Right forelimb (tissue), 1 donor: ENCODE measurements at regions not wholly inside any gene's neighbourhood (a gene's known extent, or its start where the extent isn't known, plus 50 kb on each side); places are given as distances from the start of the nearest gene placed in this dataset.
A peak's percentile ranks its signal among the peaks of the same experiment; 100 is the strongest.
"Not testable (repeated sequence)": the region's sequence is repeated elsewhere in the genome, so short reads cannot be mapped to it uniquely, and the experiment has no call there.

Source experiments
- DNase-seq: peaks from one replicate; pipeline ENCODE4 v3.0.0-alpha.2; 2018

DNA sequence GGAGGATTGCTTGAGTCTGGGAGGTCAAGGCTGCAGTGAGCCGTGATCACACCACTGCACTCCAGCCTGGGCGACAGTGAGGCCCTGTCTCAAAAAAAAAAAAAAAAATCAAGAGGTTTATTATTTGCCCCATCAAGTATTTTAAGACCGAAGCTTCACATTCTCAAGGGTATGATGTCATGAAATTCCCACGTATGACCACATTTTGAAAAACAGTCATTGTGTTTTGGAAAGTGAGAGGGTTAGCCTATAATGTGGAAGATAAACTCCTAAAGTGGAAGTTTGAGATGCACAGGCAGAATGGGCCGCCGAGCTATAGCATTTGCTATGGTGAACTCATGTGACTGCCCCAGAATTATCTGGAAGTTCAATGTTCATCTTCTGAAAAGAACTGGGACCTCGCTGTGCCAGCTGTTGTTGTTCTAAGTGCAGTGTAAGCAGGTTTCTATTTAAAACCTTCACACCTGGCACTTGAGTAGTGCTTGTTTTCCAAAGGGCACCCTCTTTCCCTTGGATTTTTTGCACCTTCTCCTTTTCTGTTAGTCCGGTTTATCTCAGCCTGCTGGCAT is 96.9 kb upstream of the SLC25A33 start:
- no peak for DNase-seq

DNA sequence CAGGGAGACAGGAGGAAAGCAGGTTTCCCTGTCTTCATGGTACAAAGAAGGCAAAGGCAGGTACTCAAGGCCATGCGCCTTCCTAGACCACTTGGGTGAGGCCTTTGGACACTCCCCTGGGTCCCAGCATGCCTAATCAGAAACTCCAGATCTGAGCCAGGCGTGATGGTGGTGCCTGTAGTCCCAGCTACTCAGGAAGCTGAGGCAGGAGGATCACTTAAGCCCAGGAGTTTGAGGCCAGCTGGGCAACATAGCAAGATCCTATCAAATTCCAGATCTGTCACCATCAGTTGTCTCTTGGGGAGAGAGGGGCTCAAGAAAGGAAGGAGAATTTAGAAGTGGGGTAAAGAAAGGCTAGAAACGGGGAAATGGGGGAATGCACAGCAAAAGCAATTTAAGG is 96.3 kb upstream of the SLC25A33 start:
- no peak for DNase-seq

DNA sequence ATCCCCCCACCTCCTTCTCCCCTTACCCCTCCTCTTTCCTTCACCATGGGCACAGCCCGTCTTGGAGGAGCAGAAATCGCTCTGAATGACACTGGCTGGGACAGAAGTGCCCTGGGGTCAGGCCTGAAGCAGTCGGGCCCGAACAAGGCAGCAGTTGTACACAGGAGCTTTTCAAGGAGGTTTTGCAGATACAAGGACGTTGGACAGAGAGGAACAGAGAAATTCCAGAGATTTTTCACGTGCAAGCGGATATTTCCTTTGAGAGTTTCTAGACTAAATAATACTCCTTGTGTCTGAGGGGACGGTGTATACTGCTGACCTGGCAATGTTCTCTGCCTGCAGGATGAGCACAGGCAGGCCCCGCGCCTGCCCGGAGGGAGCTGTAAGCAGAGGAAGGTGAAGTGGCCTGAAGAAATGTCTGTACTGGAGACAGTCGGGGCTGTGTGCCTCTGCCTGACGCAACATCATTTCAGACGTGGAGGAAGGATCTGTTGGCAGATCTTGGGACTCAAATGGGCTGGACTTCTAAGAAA is 95.3 kb upstream of the SLC25A33 start:
- DNase-seq, result no peak

DNA sequence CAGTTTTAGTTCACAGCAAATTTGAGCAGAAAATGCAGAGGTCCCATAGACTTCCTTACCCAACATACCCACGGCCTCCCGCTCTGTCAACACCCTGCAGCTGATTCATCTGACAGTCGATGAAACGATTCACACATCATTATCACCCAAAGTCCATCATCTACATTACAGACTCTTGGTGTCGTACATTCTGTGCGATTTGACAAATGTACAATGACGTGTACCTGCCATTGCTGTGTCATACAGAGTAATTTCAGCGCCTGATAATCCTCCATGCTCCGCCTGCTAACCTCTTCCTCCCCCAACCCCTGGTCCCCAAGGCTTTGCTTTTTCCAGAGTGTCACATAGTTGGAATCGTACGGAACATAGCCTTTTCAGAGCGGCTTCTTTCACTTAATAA is 94.7 kb upstream of the SLC25A33 start:
- no peak for DNase-seq

DNA sequence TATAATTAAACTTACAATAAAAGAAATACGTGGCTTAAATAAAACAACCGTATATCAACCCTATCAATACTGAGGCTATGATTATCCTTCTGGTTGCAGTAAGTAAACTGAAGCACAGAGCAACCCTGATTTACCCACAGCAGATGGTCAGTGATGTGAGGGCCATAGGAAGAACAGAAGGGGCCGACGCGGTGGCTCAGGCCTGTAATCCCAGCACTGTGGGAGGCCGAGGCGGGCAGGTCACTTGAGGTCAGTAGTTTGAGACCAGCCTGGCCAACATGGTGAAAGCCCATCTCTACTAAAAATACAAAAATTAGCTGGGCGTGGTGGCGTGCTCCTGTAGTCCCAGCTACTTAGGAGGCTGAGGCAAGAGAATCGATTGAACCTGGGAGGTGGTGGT is 94.2 kb upstream of the SLC25A33 start:
- not testable (repeated sequence) for DNase-seq

DNA sequence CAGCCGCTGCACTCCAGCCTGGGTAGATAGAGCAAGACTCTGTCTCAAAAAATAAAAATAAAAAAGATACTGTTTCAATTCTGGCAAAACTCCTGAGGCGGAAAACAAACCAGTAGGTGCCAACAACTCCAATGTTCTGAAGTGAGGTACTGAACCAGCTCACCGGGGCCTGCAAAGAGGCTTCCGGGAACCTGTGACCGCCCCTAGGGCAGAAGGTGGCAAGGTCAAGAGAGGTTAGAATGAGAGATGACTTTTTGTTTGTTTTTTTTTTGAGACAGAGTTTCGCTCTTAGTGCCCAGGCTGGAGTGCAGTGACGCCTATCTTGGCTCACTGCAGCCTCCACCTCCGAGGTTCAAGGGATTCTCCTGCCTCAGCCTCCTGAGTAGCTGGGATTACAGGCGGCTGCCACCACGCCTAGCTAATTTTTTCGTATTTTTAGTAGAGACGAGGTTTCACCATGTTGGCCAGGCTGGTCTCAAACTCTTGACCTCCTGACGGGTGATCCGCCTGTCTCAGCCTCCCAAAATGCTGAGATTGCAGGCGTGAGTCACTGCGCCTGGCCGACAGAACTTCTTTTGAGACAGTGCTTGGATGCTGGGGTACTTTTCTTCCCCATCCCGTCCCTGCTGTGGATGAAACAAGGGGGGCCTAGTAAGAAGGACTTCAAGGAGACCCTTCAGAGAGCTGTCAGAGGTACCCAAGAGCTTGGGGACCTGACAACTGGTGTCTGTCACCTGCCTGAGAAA is 91.9 kb upstream of the SLC25A33 start:
- DNase-seq, result no peak

DNA sequence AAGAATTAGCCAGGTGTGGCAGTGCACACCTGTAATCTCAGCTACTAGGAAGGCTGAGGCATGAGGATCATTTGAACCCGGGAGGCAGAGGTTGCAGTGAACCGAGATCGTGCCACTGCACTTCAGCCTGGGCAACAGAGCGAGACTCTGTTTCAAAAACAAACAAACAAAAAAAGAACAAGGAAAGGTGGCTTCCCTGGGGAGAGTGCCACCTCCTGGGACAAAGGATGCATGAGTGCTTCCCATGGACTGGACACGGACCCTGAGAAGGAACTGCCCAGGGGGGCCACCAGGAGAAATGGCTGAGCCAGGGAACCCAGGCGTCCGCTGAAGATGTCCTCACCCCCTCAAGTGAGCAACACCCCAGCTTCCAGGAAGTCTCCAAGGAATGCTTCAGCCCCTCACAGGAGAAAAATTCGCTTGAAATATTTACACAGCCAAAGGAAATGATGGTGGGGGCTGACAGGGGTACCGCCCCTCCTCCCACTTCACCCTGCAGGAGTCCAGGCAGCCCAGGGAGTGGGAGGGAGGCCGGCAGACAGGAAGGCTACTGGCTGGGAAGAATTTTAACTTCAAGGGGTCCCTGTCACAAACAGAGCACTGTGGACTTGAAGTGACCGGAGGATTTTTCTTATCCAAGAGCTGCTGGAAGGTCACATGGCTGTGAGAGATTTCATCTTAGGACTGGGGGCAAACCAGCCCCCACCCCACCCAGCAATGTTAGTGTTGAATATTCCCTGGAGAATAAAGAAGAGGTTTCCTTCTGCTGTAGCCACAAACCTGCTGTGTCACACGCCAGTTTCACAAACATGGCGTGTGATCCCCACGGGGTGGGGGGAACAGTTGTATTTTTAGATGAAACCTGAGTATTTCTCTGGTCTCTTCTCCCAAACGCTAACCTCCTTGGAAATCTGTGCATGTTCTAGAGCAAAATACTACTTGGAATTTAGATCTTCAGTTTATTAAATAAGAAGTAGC is 90.8 kb upstream of the SLC25A33 start:
- no peak for DNase-seq

DNA sequence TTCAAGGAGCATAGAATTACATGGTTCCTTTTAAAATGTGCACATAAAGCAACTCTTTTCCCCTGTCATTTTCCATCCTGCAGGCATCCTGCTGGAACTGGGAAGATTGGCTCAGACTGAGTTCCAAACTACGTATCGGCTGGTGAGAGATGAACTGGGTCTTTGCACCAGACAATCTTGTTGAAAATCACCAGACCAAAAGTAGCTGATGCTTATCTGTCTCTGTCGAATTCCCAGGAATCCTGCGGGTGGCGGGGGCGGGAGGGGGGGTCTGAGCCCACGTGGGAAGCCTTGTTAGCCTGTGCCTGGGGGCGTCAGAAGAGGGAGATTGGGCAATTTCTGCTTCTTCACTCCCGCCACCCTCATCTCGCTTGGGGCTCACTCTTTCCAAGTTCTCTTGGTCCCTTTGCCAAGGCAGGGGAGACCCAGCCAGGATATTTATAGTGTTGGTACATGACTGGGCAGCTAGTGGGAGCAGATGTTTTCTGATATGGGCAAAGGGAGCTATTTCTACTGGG is 90.1 kb upstream of the SLC25A33 start:
- no peak for DNase-seq

DNA sequence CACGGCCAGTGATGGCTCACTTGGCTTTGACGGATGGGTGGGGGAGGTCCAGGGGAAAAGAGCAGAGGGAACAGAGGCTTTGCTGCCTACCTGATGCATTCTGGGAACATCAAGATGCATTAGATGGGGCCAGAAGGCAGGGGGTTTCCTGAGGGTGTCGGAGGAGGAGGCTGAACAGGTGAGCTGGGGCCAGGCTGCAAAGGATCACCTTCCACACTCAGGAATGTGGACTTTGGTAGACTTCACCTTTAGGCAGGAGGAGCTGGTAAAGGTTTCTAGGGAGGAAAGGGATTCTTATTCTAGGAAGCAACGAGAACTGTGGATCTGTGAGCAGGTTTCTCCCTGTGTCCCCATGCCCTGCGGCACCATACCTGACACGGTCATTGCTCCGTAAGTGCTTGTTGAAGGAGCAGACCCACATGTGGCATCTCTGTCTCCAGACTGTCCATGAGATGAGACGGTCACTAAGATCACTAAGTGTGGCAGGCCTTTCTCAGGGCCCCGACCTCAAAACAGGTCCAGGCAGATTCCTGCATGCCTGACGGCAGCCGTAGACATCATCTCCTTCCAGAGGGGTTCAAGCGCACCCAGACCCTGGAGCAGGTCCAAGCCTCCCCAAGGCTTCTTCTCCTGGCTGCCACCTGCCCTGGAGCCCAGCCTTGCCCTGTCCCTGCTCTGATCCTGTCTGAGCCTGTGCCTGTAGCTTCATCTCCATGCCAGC is 89.1 kb upstream of the SLC25A33 start:
- DNase-seq, result no peak

DNA sequence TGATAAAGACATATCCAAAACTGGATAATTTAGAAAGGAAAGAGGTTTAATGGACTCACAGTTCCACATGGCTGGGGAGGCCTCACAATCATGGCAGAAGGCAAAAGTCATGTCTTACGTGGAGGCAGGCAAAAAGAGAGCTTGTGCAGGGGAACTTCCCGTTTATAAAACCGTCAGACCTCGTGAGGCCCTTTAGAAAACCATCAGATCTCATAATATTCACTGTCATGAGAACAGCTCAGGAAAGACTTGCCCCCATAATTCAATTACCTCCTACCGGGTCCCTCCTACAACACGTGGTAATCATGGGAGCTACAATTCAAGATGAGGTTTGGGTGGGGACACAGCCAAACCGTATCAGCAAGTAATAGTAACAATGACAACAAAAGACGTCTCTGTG is 88.2 kb upstream of the SLC25A33 start:
- no peak for DNase-seq

DNA sequence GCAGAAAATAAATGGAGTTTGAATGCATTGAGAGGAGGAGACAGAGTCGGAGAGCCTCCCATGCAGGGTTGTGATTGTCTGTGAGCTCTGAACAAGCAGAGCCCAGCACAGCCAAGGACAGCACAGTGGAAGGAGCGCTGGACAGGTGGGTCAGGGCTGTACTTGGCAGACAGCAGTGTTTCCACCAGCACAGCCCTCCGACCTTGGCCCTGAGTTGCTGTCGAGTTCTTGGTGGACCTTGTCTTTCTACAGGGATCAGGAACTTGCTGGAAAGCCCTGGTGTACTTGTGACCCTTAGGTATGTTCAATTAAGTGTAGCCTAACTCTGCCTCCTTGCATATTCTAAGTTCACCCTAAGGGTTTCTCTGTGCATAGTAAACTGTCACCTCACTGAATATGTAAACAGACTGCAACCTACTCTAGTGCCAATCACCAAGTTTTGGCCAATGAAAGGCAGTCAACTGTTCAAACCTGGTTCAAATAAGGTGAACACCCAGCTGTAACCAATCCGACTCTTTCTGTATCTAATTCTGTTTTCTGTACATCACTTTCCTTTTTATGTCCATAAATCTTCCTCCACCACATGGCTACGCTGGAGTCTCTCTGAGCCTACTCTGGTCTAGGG is 86.6 kb upstream of the SLC25A33 start:
- DNase-seq, result no peak

DNA sequence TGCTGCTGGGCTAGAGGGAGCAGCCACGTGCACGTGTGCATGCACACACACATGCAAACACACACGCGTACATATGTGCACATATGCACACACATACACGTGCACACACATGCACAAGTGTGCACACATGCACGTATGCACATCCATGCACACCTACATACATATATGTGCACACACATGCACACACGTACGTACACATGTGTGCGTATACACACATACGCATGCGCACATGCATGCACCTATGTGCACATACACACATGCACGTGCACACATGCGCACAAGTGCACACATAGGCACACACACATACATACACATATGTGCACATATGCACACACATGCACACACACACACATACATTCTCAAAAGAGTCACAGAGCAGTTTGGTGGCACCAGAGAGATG is 85.9 kb upstream of the SLC25A33 start:
- no peak for DNase-seq

DNA sequence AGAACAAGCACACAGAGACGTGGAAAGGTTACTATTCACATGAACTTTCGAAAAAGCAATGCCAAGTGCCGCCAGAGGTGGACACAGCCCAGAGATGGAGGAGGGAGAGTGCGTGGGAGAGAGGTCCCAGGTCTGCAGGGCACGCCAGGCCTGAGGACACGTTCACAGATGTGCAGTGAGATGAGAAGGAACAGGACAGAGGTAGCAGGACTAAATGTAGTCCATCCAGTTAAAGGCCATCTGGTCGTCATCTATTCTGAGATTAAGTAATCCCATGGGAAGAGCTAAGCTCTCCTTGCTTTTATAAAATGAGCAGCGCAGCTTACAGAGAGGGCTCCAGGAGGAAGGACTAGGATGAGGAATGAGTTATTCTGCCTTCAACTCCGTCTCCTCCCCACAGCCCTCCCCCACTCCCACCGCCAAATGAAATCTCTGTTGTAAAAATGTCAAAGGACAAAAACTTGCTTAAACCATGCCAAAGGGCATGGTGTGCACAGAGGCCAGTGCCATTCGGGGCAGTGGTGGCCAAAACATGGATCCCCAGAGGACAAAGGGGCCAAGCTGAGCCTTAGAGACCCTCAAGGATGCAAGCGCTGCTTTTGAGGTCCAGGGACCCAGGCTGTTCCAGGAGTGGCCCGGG is 85.4 kb upstream of the SLC25A33 start:
- no peak for DNase-seq

DNA sequence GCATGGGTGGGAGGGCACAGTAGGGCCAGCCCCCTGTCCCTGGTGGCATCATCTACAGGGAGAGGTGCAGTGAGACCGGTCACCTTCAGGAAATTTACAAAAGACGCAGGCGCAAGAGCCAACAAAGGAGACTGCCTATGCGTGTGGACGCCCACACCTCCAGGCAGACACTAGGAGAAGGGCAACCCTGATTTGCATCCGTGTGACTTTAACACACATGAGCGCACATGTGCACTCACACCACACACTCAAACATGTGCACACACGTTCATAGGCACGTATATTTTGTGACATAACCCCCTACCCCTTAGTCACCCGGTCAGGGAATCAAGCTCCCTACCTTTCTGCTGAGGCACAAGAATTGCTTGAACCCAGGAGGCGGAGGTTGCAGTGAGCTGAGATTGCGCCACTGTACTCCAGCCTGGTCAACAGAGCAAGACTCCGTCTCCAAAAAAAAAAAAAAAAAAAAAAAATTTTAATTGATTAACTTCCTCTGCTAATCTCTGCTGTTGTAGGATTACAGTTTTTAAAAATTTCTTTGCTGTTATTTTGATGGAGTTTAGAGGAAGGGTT is 84.7 kb upstream of the SLC25A33 start:
- no peak for DNase-seq

DNA sequence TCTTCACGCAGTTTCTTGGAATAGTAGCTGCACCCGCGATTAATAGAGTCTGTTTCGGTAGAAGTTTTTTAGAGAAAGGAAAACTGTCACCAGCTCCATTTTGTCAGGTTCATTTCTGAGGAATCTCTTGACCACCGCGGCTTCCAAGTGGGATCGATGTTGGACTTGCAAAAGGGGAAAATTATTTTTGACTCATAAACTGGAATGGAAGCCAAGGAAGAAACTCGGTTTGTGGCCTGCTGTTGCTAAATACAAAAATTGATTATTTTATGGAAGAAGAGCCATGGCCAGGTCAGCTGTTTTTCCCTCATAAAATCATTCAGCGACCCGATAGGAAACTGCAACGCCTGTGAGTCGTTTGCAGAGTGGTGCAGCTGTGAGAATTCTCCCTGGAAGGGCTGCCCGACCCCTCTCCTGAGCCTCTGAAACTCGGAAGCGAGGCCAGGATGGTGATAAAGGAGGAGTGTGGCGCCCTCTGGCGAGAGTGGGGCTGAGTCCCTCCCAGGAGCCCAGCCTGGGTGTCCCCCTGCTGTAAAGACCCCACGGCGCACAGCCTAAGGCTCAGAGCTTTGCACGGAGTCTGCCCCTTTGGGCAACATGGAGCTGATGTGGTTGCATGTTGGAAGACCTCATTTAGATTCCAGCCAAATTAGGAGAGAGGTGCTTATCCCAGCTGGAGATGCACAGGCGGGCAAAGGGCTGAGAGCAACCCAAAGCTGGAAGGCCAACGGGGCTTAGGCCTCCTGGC is 83.6 kb upstream of the SLC25A33 start:
- peak; percentile 87 for DNase-seq

DNA sequence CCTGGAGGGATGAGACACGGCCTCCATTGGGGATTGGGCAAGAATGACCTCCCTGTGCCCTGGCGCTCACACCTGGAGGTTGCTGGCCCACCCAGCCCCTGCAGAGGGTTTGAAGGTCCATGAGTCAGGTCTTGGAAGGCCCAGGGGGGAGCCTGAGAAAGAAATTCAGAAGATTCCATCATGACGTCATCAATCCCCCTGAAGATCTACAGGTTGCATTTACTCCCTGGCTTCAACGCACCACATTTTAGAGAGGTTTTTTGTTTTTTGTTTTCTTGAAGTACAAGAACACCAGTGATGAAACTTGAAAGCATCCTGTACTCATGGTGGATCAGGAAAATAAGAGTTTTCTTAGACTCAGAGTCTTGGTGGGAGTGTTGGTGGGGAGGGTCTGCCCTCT is 82.4 kb upstream of the SLC25A33 start:
- no peak for DNase-seq

DNA sequence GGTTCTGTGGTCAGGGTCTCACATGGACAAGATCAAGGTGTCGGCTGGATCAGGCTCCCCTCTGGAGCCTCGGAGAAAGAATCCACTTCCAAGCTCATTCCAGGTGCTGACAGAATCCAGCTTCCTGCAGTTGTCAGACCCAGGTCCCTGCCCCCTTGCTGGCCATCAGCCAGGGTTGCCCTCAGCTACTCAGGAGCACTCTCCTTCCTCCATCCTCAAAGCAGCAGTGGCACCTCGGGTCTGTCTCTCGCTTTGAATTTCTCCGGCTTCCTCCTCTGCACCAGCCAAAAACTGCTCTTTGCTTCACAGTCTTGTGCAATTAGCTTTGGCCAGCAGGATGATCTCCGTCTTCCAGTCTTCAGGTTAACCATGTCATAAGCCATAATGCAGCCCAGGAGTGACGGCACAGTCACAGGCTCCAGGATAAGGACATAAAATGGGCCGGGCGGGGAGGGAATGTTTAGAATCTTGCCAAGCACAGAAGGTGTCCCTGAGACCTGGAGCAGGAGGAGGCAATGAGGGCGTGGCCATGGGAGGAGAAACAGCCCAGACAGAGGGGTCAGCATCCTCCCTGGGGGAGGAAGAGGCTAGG is 79.4 kb upstream of the SLC25A33 start:
- DNase-seq, result no peak

DNA sequence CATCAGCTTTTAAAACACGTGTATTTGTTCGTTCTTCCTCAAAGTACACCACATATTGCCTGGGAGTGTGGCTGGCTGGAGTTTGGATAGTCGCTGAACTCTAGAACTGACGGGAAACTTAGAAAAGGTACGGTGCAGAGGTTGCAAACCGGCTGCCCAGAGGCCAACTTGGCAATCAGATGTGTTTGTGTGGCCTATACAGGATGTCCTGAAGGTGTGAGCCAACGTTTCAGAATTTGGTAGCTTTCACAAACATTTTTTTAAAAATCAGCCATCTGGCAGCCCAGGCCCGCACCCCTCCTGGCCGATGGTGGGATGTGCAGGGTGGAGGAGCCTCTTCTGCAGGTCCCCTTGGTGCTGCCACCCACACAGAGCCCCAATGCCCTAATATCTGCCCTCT is 73.6 kb upstream of the SLC25A33 start:
- no peak for DNase-seq

DNA sequence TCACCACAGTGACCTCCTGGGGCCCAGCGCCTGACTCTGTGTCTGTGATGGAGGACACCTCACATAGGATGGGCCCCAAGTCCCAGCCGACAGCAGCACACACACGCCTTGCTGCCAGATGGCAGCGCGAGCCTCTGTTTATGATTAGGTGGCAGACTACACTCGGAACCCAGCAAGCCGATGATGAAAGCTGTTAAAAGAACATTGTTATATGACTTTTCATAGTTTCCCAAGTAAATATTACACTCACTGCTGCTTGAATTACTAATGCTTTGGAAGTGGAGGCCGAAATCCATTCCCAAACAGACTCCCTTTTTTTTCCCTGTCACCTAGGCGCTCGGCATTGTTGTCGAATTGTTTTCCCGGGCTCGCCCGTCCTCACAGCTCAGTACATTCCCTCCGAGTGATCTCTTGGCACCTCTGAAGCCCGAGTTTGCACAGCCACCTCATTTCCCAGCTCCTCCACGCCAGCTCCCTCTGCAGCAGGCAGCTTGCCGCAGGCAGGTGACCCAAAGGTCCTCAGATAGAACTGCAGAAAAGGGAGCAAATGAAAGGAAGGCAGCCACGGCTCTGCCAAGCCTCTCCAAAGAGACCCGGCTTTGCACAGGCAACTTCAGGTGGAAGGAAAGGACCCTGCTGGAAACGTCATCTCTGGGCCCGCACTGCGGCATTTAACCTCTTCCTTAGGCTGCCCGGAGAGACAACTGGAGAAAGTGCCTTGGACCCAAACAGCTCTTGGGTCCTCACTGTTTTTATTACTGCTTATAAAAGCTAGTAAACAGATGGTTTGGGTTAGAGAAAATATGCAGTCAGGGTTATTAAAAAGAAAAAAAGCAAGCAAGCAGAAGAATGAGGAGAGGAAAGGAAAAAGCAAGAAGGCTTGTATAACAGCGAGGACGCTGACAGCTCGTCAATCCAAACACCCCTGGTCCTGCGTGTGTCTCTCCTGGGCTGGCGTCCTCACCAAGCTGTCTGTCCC is 72.2 kb upstream of the SLC25A33 start:
- peak; percentile 76 for DNase-seq
